ENCODE measurements at regions not wholly inside any gene's neighbourhood (a gene's known extent, or its start where the extent isn't known, plus 50 kb on each side); places are given as distances from the start of the nearest gene placed in this dataset.

DNA sequence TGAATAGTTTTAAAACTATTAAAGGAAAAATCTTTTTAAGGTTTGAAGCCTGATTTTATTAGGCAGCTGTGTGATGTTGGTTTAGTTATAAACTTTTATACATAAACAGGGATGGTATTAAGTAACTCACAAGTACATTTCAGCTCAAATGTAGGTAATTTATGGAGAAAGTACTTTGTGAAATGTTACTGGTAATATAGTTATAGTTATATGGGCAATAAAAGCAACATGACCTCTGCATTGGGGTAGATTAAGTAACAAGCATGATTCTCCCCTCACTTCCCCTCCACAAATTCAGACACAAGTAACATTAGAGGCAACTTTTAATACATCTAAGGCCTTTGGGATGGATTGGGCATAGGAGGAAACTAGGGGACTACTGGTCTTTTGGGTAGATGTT lies 154.3 kb upstream of the ID4 start:
- Mint-ChIP-seq H3K9me3 (peaks cover 7% of the 10 kb centered on the region), H3K27ac (ENCODE audit: unreplicated experiment) (no peak overlapping the region), H3K4me1 (no peaks in the 10 kb centered on the region), H3K27me3 (ENCODE audit: low read depth) (no peaks in the 10 kb centered on the region), H3K36me3 (ENCODE audit: low read depth) (peaks cover 9% of the 10 kb centered on the region), H3K4me3 (no peak overlapping the region)
- DNase-seq (ENCODE audit: low read depth, low spot score) = no peak
- TF ChIP-seq, protein P1, sequence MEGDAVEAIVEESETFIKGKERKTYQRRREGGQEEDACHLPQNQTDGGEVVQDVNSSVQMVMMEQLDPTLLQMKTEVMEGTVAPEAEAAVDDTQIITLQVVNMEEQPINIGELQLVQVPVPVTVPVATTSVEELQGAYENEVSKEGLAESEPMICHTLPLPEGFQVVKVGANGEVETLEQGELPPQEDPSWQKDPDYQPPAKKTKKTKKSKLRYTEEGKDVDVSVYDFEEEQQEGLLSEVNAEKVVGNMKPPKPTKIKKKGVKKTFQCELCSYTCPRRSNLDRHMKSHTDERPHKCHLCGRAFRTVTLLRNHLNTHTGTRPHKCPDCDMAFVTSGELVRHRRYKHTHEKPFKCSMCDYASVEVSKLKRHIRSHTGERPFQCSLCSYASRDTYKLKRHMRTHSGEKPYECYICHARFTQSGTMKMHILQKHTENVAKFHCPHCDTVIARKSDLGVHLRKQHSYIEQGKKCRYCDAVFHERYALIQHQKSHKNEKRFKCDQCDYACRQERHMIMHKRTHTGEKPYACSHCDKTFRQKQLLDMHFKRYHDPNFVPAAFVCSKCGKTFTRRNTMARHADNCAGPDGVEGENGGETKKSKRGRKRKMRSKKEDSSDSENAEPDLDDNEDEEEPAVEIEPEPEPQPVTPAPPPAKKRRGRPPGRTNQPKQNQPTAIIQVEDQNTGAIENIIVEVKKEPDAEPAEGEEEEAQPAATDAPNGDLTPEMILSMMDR (conservative IDR thresholded peaks at IDR 0.05) = no peak

DNA sequence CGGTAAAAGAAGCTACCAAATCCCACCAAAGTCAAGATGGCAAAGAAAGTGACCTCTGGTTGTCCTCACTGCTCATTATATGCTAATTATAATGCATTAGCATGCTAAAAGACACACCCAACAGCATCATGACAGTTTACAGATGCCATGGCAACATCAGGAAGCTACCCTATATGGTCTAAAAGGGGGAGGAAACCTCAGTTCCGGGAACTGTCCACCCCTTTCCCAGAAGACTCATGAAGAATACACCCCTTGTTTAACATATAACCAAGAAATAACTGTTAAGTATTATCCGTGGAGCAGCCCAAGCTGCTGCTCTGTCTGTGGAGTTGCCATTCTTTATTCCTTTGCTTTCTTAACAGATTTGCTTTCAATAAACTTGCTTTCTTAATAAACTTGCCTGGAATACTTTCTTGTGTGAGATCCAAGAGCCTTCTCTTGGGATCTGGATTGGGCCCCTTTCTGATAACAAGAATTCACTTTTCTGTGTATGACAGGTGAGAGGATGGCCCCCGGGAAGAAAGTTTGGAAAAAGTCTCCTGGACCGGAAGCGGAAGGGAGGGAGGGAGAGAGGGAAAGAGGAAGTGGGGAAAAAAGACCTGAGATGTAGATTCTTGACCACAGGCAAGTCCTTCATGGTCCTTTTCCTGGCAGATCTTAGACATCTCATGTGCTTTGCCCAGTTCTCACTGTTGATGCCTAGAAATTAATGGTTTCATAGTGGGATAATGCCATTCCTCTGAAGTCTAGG lies 146.7 kb upstream of the ID4 start:
- H3K36me3 Mint-ChIP-seq (ENCODE audit: low read depth) = peaks cover 2% of the 10 kb centered on the region
- peak overlapping the region; percentile 62 for H3K27ac Mint-ChIP-seq (ENCODE audit: unreplicated experiment)
- TF ChIP-seq, protein P1 (conservative IDR thresholded peaks at IDR 0.05) = no peak
- peaks cover 43% of the 10 kb centered on the region for H3K4me1 Mint-ChIP-seq
- H3K27me3 Mint-ChIP-seq (ENCODE audit: low read depth) = peaks cover 11% of the 10 kb centered on the region
- H3K9me3 Mint-ChIP-seq = peaks cover 3% of the 10 kb centered on the region
- peak overlapping the region; percentile 87 for H3K4me3 Mint-ChIP-seq
- DNase-seq (ENCODE audit: low read depth, low spot score) = no peak

DNA sequence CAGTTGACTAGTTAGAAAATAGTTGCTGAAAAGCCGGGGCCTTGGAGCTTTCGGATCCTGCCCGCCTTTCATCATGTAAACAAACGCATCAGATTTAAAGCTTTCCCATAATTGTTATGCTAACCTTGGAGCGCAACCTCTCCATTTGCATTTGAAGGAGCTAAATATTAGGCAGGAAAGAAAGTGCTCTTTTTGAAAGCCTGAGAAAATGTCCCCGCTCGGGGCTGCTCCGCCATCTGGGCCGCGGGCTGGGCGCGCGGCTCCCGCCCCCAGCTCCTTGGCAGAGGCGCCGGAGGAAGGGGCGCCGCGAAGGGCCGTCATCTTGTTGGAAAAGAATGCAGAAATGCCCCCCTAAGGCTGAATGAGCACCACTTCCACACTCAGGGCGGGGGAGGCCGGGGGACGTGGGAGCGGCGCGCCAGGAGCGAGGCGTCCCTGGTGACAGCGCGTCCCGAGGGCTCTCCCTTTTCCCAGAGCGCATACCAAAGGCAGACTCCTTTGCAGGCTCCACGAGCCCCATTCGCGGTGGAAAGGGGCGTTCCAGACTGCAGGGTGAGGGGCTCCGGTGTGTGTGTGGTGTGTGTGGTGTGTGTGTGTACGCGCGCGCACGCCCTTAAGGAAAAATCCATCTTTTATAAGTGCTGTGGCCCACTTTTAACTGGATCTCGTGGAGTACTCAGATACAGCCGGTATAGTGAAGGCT lies 145.6 kb upstream of the ID4 start:
- Mint-ChIP-seq H3K36me3 (ENCODE audit: low read depth) (peaks cover 2% of the 10 kb centered on the region), H3K27ac (ENCODE audit: unreplicated experiment) (peak overlapping the region; percentile 92), H3K4me1 (peaks cover 43% of the 10 kb centered on the region), H3K27me3 (ENCODE audit: low read depth) (peaks cover 11% of the 10 kb centered on the region), H3K9me3 (peaks cover 3% of the 10 kb centered on the region), H3K4me3 (peak overlapping the region; percentile 87)
- TF ChIP-seq, protein P1 (conservative IDR thresholded peaks at IDR 0.05) = no peak
- DNase-seq (ENCODE audit: low read depth, low spot score) = peak; percentile 46

DNA sequence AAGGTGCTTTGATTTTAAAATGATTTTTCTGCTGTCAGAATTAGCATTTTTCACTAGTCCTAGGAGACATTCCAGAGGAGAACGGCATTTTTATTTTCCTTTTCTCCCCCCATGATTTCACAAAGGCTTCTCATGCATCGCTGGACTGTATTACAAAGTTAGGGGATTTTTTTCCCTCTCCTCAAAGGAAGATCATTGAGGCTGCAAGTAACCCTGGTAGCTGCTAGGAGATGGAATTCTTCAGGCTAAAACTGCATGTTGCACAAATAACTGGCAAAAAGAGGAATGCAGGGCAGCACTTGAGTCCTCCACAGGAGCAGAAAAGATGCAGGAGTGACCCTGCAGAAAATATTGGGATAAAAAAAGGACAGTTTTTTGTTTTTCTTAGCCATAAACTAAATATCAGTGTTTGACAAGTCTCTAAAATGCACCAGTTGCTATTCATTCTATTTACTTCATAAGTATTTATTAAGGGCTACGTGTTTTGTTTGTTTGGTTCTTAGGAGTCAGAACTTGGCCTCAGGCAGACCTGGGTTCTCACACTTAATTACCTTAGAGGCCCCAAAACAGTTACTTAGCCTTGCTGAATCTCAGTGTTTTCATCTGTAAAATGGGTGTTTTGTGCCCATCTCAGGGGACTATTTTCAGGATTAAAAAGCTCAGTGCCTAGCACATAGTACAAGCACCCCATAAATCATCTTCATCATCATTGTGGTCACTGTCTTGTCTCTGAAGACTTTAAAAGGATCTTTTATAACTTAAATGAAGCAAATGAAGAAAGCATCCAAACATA lies 144.5 kb upstream of the ID4 start:
- peaks cover 3% of the 10 kb centered on the region for H3K9me3 Mint-ChIP-seq
- peak overlapping the region; percentile 46 for H3K27ac Mint-ChIP-seq (ENCODE audit: unreplicated experiment)
- peaks cover 2% of the 10 kb centered on the region for H3K36me3 Mint-ChIP-seq (ENCODE audit: low read depth)
- peak overlapping the region; percentile 87 for H3K4me3 Mint-ChIP-seq
- H3K27me3 Mint-ChIP-seq (ENCODE audit: low read depth) = peaks cover 11% of the 10 kb centered on the region
- TF ChIP-seq, protein P1 (conservative IDR thresholded peaks at IDR 0.05) = no peak
- peaks cover 43% of the 10 kb centered on the region for H3K4me1 Mint-ChIP-seq
- no peak for DNase-seq (ENCODE audit: low read depth, low spot score)

DNA sequence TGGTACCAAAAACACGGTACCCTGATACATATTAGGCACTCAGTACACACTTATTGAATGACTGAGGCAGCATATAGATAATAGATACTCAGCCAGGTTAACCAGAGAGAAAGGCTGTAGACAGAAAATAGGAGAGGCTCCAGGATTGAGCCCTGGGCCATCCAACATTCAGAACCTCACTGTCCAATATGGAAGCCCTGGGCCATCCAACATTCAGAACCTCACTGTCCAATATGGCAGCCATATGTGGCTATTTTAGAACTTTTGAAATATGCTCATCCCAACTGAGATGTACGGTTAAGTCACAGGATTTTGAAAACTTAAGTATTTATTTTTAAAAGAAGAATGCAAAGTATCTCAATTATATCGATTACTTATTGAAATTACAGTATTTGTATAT lies 142.5 kb upstream of the ID4 start:
- TF ChIP-seq, protein P1 (conservative IDR thresholded peaks at IDR 0.05) = no peak
- no peak for DNase-seq (ENCODE audit: low read depth, low spot score)
- Mint-ChIP-seq H3K9me3 (no peaks in the 10 kb centered on the region), H3K27me3 (ENCODE audit: low read depth) (peaks cover 11% of the 10 kb centered on the region), H3K27ac (ENCODE audit: unreplicated experiment) (no peak overlapping the region), H3K4me3 (no peak overlapping the region), H3K36me3 (ENCODE audit: low read depth) (peaks cover 4% of the 10 kb centered on the region), H3K4me1 (peaks cover 43% of the 10 kb centered on the region)

All from neural crest cell (in vitro differentiated cells).